Keratinocyte (primary cell): ENCODE measurements at regions not wholly inside any gene's neighbourhood (a gene's known extent, or its start where the extent isn't known, plus 50 kb on each side); places are given as distances from the start of the nearest gene placed in this dataset.

Experiments
- DNase-seq: peaks from one replicate; pipeline ENCODE4 v3.0.0-alpha.2; 2011; ENCODE audit warnings: low read depth, missing footprints, low spot score
- FAIRE-seq: peaks from 2 replicates; lab custom pipeline; 2011; peaks lifted over from hg19 to GRCh38; lab: Jason Lieb, UNC
- H2AFZ ChIP-seq: 2 replicates; pipeline ENCODE4 v1.6.0; 2012; ENCODE audit warnings: low read length, control low read depth, inconsistent platforms; ENCODE audit not compliant: control insufficient read depth
- H3K27ac ChIP-seq: 2 replicates; pipeline ENCODE4 v1.5.1; 2011; ENCODE audit warnings: low read length; ENCODE audit not compliant: control insufficient read depth, insufficient read depth
- H3K27me3 ChIP-seq: 3 replicates; pipeline ENCODE4 v1.6.0; 2011; ENCODE audit warnings: low read length; ENCODE audit not compliant: control insufficient read depth, insufficient read depth; ENCODE audit errors: extremely low read depth
- H3K36me3 ChIP-seq, 2 experiments: 2 replicates in 1 of 2; 3 replicates in 1 of 2; pipeline ENCODE4 v1.5.1; 2011; ENCODE audit warnings: low read length in 2 of 2, mild to moderate bottlenecking in 1 of 2; ENCODE audit not compliant: control insufficient read depth in 2 of 2, insufficient read depth in 2 of 2; ENCODE audit errors: extremely low read depth in 1 of 2
- H3K4me1 ChIP-seq: 3 replicates; pipeline ENCODE4 v1.5.1; 2011; ENCODE audit warnings: low read length; ENCODE audit not compliant: control insufficient read depth, insufficient read depth; ENCODE audit errors: extremely low read depth
- H3K4me2 ChIP-seq: 3 replicates; pipeline ENCODE4 v1.6.0; 2011; ENCODE audit warnings: low read depth, low read length; ENCODE audit not compliant: control insufficient read depth, insufficient read depth; ENCODE audit errors: extremely low read depth
- H3K4me3 ChIP-seq, 3 experiments: fragments of 200-600 bp in 1 of 3; sonication (generic) in 1 of 3; 2 replicates in 2 of 3; 3 replicates in 1 of 3; pipeline ENCODE4 v1.5.1; 2011 to 2016; ENCODE audit warnings: low read length in 3 of 3, mild to moderate bottlenecking in 3 of 3, control low read depth in 2 of 3, inconsistent platforms in 1 of 3, low read depth in 1 of 3, mixed read lengths in 1 of 3, mixed run types in 1 of 3, moderate library complexity in 1 of 3; ENCODE audit not compliant: control insufficient read depth in 2 of 3, insufficient read depth in 2 of 3; ENCODE audit errors: extremely low read depth in 1 of 3
- H3K79me2 ChIP-seq: 2 replicates; pipeline ENCODE4 v1.6.0; 2012; ENCODE audit warnings: low read length; ENCODE audit not compliant: control insufficient read depth, insufficient read depth
- H3K9ac ChIP-seq: 3 replicates; pipeline ENCODE4 v1.6.0; 2011; ENCODE audit warnings: low read length; ENCODE audit not compliant: control insufficient read depth, insufficient read depth; ENCODE audit errors: extremely low read depth
- H3K9me1 ChIP-seq: 3 replicates; pipeline ENCODE4 v1.6.0; 2011; ENCODE audit warnings: low read length; ENCODE audit not compliant: control insufficient read depth, insufficient read depth; ENCODE audit errors: extremely low read depth
- H3K9me3 ChIP-seq: 2 replicates; pipeline ENCODE4 v1.5.1; 2012; ENCODE audit warnings: low read depth, low read length; ENCODE audit not compliant: control insufficient read depth
- H4K20me1 ChIP-seq: 3 replicates; pipeline ENCODE4 v1.6.0; 2011; ENCODE audit warnings: low read length; ENCODE audit not compliant: control insufficient read depth, insufficient read depth; ENCODE audit errors: extremely low read depth
- CTCF ChIP-seq, 3 experiments: IDR thresholded peaks in 1 of 3; conservative IDR thresholded peaks in 1 of 3; optimal IDR thresholded peaks in 1 of 3; 2 replicates in 2 of 3; 3 replicates in 1 of 3; pipeline versions ENCODE3 to v1.5.1; 2011; ENCODE audit warnings: low read length in 3 of 3, mild to moderate bottlenecking in 3 of 3, moderate library complexity in 2 of 3, control low read depth in 1 of 3, inconsistent platforms in 1 of 3; ENCODE audit not compliant: insufficient read depth in 2 of 3; ENCODE audit errors: extremely low read depth in 1 of 3
- EZH2 ChIP-seq: IDR thresholded peaks from one replicate; pipeline ENCODE4 v1.6.1; 2012; ENCODE audit warnings: inconsistent platforms, mild to moderate bottlenecking, low read length, moderate library complexity
- dilution Hi-C: fragments of 300-500 bp; cut with MboI; formaldehyde crosslinking; loops from one replicate; pipeline ENCODE4 v1.7.0; 2020; ENCODE audit warnings: low sequenced_read_pairs; ENCODE audit not compliant: extremely low pct_ligation_motif_present

GRCh38 chr9:135009051-135009560 lies 78.4 kb upstream of the OLFM1 start:
- no peak for TF ChIP-seq EZH2
- TF ChIP-seq CTCF (optimal IDR thresholded peaks at IDR 0.05 in 1 of 3, IDR thresholded peaks at IDR 0.05 in 1 of 3, conservative IDR thresholded peaks at IDR 0.05 in 1 of 3; ENCODE audit: extremely low read depth in 1 of 3, insufficient read depth in 2 of 3, low read length in 3 of 3): no peak
- DNase-seq (no peak), FAIRE-seq (no peak)
- Histone ChIP-seq H3K27ac (no peak overlapping the region), H3K36me3 (no peaks in the 10 kb centered on the region), H3K4me2 (no peak overlapping the region), H3K9me3 (no peaks in the 10 kb centered on the region), H3K79me2 (no peaks in the 10 kb centered on the region), H3K27me3 (no peaks in the 10 kb centered on the region), H3K9me1 (no peaks in the 10 kb centered on the region), H4K20me1 (no peaks in the 10 kb centered on the region), H3K4me1 (no peaks in the 10 kb centered on the region), H2AFZ (no peak overlapping the region), H3K9ac (no peak overlapping the region), H3K4me3 (no peak overlapping the region)
- dilution Hi-C loops: no loop called here

- no peaks in the 10 kb centered on the region for H3K36me3 ChIP-seq
- H3K4me3 ChIP-seq: no peak overlapping the region
- no peak for FAIRE-seq
- H2AFZ ChIP-seq: no peak overlapping the region
- no peak for TF ChIP-seq CTCF (optimal IDR thresholded peaks at IDR 0.05 in 1 of 3, IDR thresholded peaks at IDR 0.05 in 1 of 3, conservative IDR thresholded peaks at IDR 0.05 in 1 of 3; ENCODE audit: extremely low read depth in 1 of 3, insufficient read depth in 2 of 3, low read length in 3 of 3)
- no peaks in the 10 kb centered on the region for H3K9me1 ChIP-seq
- no peaks in the 10 kb centered on the region for H3K79me2 ChIP-seq
- H3K9me3 ChIP-seq: no peaks in the 10 kb centered on the region
- H3K27ac ChIP-seq: no peak overlapping the region
- no peaks in the 10 kb centered on the region for H3K4me1 ChIP-seq
- no peaks in the 10 kb centered on the region for H3K27me3 ChIP-seq
- DNase-seq: no peak
- no peak overlapping the region for H3K4me2 ChIP-seq
- no peak overlapping the region for H3K9ac ChIP-seq
- dilution Hi-C loops: no loop called here
- H4K20me1 ChIP-seq: no peaks in the 10 kb centered on the region
Observed at GRCh38 chr9:135009794-135010585, 77.5 kb upstream of the OLFM1 start.
